ENCODE measurements at regions not wholly inside any gene's neighbourhood (a gene's known extent, or its start where the extent isn't known, plus 50 kb on each side); places are given as distances from the start of the nearest gene placed in this dataset.

DNA sequence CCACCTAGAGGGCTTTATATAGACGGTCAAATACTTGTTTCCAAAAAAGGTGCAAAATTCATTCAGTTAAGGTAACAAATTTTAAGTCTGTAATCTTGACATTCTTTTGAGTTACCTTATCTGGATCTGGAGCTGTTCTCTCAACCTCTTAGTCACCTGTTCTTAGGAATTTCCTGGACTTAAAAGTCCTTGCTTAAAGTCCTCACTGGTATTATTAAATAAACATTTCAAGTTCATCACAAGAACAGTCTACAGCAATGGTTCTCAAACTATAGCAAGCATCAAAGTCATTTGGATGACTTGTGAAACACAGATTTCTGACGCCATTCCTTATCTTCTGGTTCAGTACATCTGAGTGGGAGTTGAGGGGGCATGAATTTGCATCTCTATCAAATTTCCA, 122.9 kb upstream of the GOLIM4 start:
- TF ChIP-seq, protein P1, sequence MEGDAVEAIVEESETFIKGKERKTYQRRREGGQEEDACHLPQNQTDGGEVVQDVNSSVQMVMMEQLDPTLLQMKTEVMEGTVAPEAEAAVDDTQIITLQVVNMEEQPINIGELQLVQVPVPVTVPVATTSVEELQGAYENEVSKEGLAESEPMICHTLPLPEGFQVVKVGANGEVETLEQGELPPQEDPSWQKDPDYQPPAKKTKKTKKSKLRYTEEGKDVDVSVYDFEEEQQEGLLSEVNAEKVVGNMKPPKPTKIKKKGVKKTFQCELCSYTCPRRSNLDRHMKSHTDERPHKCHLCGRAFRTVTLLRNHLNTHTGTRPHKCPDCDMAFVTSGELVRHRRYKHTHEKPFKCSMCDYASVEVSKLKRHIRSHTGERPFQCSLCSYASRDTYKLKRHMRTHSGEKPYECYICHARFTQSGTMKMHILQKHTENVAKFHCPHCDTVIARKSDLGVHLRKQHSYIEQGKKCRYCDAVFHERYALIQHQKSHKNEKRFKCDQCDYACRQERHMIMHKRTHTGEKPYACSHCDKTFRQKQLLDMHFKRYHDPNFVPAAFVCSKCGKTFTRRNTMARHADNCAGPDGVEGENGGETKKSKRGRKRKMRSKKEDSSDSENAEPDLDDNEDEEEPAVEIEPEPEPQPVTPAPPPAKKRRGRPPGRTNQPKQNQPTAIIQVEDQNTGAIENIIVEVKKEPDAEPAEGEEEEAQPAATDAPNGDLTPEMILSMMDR (IDR thresholded peaks at IDR 0.05), result no peak
- no peak overlapping the region for H3K4me3 ChIP-seq (ENCODE audit: low read depth, low read length)
- H3K79me2 ChIP-seq, result no peaks in the 10 kb centered on the region
- H3K27me3 ChIP-seq (ENCODE audit: control insufficient read depth, insufficient read depth, low read length), result no peaks in the 10 kb centered on the region
- H3K36me3 ChIP-seq (ENCODE audit: control insufficient read depth, insufficient read depth, low read length), result no peaks in the 10 kb centered on the region
- H3K9ac ChIP-seq, result no peak overlapping the region
- H3K9me3 ChIP-seq (ENCODE audit: control insufficient read depth, low read length), result no peaks in the 10 kb centered on the region
- H3K4me1 ChIP-seq, result no peaks in the 10 kb centered on the region
- H3K27ac ChIP-seq, result no peak overlapping the region
- no peak overlapping the region for H2AFZ ChIP-seq
- no peak overlapping the region for H3K4me2 ChIP-seq (ENCODE audit: low read length)

DNA sequence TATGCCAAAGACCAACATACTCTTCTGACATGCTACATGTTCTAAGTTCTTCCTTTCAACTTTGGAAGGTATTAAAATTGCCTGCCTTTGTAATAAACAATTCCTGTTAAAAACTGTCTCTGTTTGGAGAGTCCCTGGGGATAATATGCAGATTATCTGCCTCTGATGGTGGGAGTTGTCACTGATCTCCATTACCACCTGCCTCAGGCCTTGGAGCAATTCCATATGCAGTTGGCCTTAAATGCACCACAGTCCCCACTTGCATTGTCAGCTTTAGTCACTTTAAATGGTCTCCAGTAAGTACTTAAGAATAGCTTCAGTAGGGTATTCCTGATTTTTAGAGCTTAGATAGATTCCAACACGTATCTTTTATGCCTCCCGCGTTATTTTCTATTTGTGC, 121.1 kb upstream of the GOLIM4 start:
- H3K4me3 ChIP-seq (ENCODE audit: low read depth, low read length), result no peak overlapping the region
- TF ChIP-seq, protein P1 (IDR thresholded peaks at IDR 0.05), result no peak
- H3K4me1 ChIP-seq, result no peaks in the 10 kb centered on the region
- no peaks in the 10 kb centered on the region for H3K9me3 ChIP-seq (ENCODE audit: control insufficient read depth, low read length)
- no peak overlapping the region for H3K9ac ChIP-seq
- no peaks in the 10 kb centered on the region for H3K36me3 ChIP-seq (ENCODE audit: control insufficient read depth, insufficient read depth, low read length)
- no peak overlapping the region for H3K27ac ChIP-seq
- H3K4me2 ChIP-seq (ENCODE audit: low read length), result no peak overlapping the region
- H2AFZ ChIP-seq, result no peak overlapping the region
- H3K27me3 ChIP-seq (ENCODE audit: control insufficient read depth, insufficient read depth, low read length), result no peaks in the 10 kb centered on the region
- H3K79me2 ChIP-seq, result no peaks in the 10 kb centered on the region

DNA sequence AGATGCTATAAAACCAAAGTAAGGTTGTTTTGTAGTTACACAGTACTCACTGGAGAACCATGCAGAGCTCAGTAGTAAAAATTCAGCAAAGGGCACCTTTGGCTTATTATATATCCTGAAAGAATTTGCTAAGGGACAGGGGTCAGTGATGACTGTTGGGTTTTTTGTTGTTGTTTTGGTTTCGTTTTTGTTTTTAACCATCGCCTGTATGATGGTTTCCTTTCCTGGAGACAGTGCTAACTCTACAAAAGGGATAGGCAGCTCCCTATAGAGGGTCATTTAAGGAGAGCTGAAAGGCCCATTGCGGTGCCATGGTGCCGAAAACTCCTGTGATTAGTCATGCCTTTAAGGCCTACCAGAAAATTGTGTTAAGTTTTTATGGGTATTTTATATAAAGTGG, 118.2 kb upstream of the GOLIM4 start:
- H3K4me2 ChIP-seq (ENCODE audit: low read length), result no peak overlapping the region
- no peaks in the 10 kb centered on the region for H3K36me3 ChIP-seq (ENCODE audit: control insufficient read depth, insufficient read depth, low read length)
- H3K4me3 ChIP-seq (ENCODE audit: low read depth, low read length), result no peak overlapping the region
- H3K79me2 ChIP-seq, result no peaks in the 10 kb centered on the region
- no peak overlapping the region for H3K9ac ChIP-seq
- no peaks in the 10 kb centered on the region for H3K9me3 ChIP-seq (ENCODE audit: control insufficient read depth, low read length)
- no peak overlapping the region for H2AFZ ChIP-seq
- TF ChIP-seq, protein P1 (IDR thresholded peaks at IDR 0.05), result no peak
- H3K4me1 ChIP-seq, result no peaks in the 10 kb centered on the region
- H3K27me3 ChIP-seq (ENCODE audit: control insufficient read depth, insufficient read depth, low read length), result no peaks in the 10 kb centered on the region
- H3K27ac ChIP-seq, result no peak overlapping the region

DNA sequence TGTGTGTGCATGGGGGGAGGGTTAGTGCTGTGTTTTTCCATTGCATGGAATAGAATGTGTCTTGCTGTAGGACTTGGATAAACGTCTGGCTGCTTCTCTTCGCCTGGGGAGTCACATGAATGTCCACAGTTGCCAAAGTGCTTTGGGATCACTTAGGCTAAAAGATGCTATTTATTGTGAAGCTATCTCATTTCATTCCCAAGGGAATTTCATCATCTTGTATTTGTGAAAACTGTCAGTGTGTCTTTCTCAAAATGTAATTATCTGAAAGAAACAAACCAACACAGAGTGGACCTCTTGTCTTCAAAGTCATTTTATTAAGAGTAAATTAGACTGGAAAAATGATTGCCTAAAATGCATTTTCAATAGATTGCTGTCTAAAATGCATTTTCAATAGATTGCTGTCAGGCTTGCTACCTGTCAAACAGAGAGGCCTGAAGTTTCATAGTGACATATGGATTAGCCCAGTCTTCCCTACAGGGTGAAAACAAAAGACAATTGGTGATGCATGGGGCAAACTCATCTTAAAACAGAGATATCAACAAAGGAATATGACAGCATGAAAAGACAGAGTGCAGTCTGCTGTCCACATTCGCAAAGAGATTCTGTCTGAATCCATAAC, 117.1 kb upstream of the GOLIM4 start:
- Histone ChIP-seq H3K36me3 (ENCODE audit: control insufficient read depth, insufficient read depth, low read length) (no peaks in the 10 kb centered on the region), H3K27me3 (ENCODE audit: control insufficient read depth, insufficient read depth, low read length) (no peaks in the 10 kb centered on the region), H3K4me2 (ENCODE audit: low read length) (no peak overlapping the region), H3K9ac (no peak overlapping the region), H2AFZ (no peak overlapping the region), H3K9me3 (ENCODE audit: control insufficient read depth, low read length) (no peaks in the 10 kb centered on the region), H3K79me2 (no peaks in the 10 kb centered on the region), H3K4me1 (no peaks in the 10 kb centered on the region), H3K4me3 (ENCODE audit: low read depth, low read length) (no peak overlapping the region), H3K27ac (no peak overlapping the region)
- TF ChIP-seq, protein P1 (IDR thresholded peaks at IDR 0.05), result no peak

DNA sequence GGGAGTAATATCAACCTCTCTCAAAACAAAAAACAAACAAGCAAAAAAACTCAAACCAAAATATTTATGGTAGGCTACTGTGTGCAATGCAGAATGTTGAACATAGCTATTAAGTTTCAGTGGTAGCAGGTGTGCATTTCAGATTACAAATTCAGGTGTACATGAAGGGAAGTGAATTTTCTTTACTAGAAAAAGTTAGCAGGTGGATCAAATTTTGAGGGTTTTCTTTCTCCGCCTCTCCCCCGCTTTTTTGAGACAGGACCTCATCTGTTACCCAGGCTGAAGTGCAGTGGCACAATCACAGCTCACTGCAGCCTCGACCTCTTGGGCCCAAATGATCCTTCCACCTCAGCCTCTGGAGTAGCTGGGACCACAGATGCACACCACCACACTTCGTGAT, 109.7 kb upstream of the GOLIM4 start:
- Histone ChIP-seq H3K27me3 (ENCODE audit: control insufficient read depth, insufficient read depth, low read length) (no peaks in the 10 kb centered on the region), H3K4me3 (ENCODE audit: low read depth, low read length) (no peak overlapping the region), H3K9me3 (ENCODE audit: control insufficient read depth, low read length) (no peaks in the 10 kb centered on the region), H3K4me1 (no peaks in the 10 kb centered on the region), H3K9ac (no peak overlapping the region), H3K79me2 (no peaks in the 10 kb centered on the region), H3K4me2 (ENCODE audit: low read length) (no peak overlapping the region), H3K27ac (no peak overlapping the region), H2AFZ (no peak overlapping the region), H3K36me3 (ENCODE audit: control insufficient read depth, insufficient read depth, low read length) (no peaks in the 10 kb centered on the region)
- TF ChIP-seq, protein P1 (IDR thresholded peaks at IDR 0.05), result no peak

Measured in parathyroid adenoma (tissue), 2 donors.